Neural cell (in vitro differentiated cells): ENCODE measurements at regions not wholly inside any gene's neighbourhood (a gene's known extent, or its start where the extent isn't known, plus 50 kb on each side); places are given as distances from the start of the nearest gene placed in this dataset.

ENCODE experiments used
- H2AFZ ChIP-seq: fragments of 200-600, 300-800 bp; sonication (generic), shearing (Covaris generic); 2 replicates; pipeline ENCODE4 v1.6.0; 2014; ENCODE audit warnings: low read depth, mild to moderate bottlenecking, antibody characterized with exemption, low read length, moderate library complexity
- H3F3A ChIP-seq: fragments of 200-600 bp; shearing (Covaris generic); 2 replicates; pipeline ENCODE4 v1.6.1; 2016; ENCODE audit warnings: mild to moderate bottlenecking, moderate library complexity, mixed read lengths, antibody characterized with exemption, low read length; ENCODE audit not compliant: insufficient read depth, poor library complexity, severe bottlenecking
- H3K27ac ChIP-seq: fragments of 200-600, 300-800 bp; sonication (generic), shearing (Covaris generic); 2 replicates; pipeline ENCODE4 v1.5.1; 2014; ENCODE audit warnings: mild to moderate bottlenecking, low read length, moderate library complexity
- H3K27me3 ChIP-seq: fragments of 300-800, 200-600 bp; sonication (generic), shearing (Covaris generic); 2 replicates; pipeline ENCODE4 v1.6.0; 2014; ENCODE audit warnings: mild to moderate bottlenecking, low read depth, low read length, moderate library complexity; ENCODE audit not compliant: insufficient read depth
- H3K36me3 ChIP-seq: fragments of 300-800, 200-600 bp; sonication (generic), shearing (Covaris generic); 2 replicates; pipeline ENCODE4 v1.5.1; 2014; ENCODE audit warnings: mild to moderate bottlenecking, antibody characterized with exemption, low read length, moderate library complexity; ENCODE audit not compliant: insufficient read depth
- H3K4me2 ChIP-seq: fragments of 300-800, 200-600 bp; sonication (generic), shearing (Covaris generic); 2 replicates; pipeline ENCODE4 v1.6.0; 2014; ENCODE audit warnings: mild to moderate bottlenecking, low read length
- H3K4me3 ChIP-seq: fragments of 300-800, 200-600 bp; sonication (generic), shearing (Covaris generic); 2 replicates; pipeline ENCODE4 v1.5.1; 2014; ENCODE audit warnings: mild to moderate bottlenecking, low read length, moderate library complexity
- H3K79me2 ChIP-seq: fragments of 200-600 bp; shearing (Covaris generic); replicated peaks from 2 replicates; pipeline ENCODE4 v1.6.0; 2014; ENCODE audit warnings: mild to moderate bottlenecking, low read length, moderate library complexity; ENCODE audit not compliant: insufficient read depth
- H3K9ac ChIP-seq: fragments of 300-800, 200-600 bp; sonication (generic), shearing (Covaris generic); 2 replicates; pipeline ENCODE4 v1.6.1; 2016; ENCODE audit warnings: mild to moderate bottlenecking, low read length, mixed read lengths
- H3K9me2 ChIP-seq: fragments of 200-600 bp; shearing (Covaris generic); 2 replicates; pipeline ENCODE4 v1.6.1; 2016; ENCODE audit warnings: mild to moderate bottlenecking, low read length, mixed read lengths; ENCODE audit not compliant: insufficient read depth
- H3K9me3 ChIP-seq: fragments of 200-600, 300-800 bp; sonication (generic), shearing (Covaris generic); 2 replicates; pipeline ENCODE4 v1.6.1; 2016; ENCODE audit warnings: mild to moderate bottlenecking, mixed run types, low read length, moderate library complexity, mixed read lengths
- H4K20me1 ChIP-seq: fragments of 200-600 bp; shearing (Covaris generic); 2 replicates; pipeline ENCODE4 v1.6.1; 2016; ENCODE audit warnings: mild to moderate bottlenecking, mixed run types; ENCODE audit not compliant: insufficient read depth
- CTCF ChIP-seq: fragments of 450-650 bp; IDR thresholded peaks from 2 replicates; pipeline ENCODE4 v1.5.1; 2014; ENCODE audit warnings: antibody characterized with exemption, mild to moderate bottlenecking, moderate library complexity; ENCODE audit not compliant: poor library complexity, severe bottlenecking
- EP300 ChIP-seq: fragments of 450-650 bp; conservative IDR thresholded peaks from 2 replicates; pipeline ENCODE4 v1.6.1; 2014; ENCODE audit warnings: antibody characterized with exemption, mild to moderate bottlenecking, moderate library complexity; ENCODE audit not compliant: poor library complexity, severe bottlenecking
- EZH2 ChIP-seq: fragments of 200-600, 300-800 bp; shearing (Covaris generic), sonication (generic); IDR thresholded peaks from 2 replicates; pipeline ENCODE4 v1.6.1; 2014; ENCODE audit warnings: antibody characterized with exemption, low read length, borderline replicate concordance, mild to moderate bottlenecking; ENCODE audit not compliant: insufficient read depth, poor library complexity, severe bottlenecking
- MXI1 ChIP-seq: fragments of 450-650 bp; conservative IDR thresholded peaks from 2 replicates; pipeline ENCODE4 v1.6.1; 2014; ENCODE audit warnings: antibody characterized with exemption, mild to moderate bottlenecking; ENCODE audit not compliant: poor library complexity, severe bottlenecking
- POLR2AphosphoS5 ChIP-seq: IDR thresholded peaks from 2 replicates; pipeline ENCODE4 v1.6.1; 2012
- RAD21 ChIP-seq: fragments of 450-650 bp; conservative IDR thresholded peaks from 2 replicates; pipeline ENCODE4 v1.6.1; 2014; ENCODE audit warnings: antibody characterized with exemption, mild to moderate bottlenecking, moderate library complexity
- REST ChIP-seq: IDR thresholded peaks from 2 replicates; pipeline ENCODE4 v1.6.1; 2012; ENCODE audit warnings: borderline replicate concordance
- SMC3 ChIP-seq: fragments of 450-650 bp; conservative IDR thresholded peaks from 2 replicates; pipeline ENCODE4 v1.6.1; 2014; ENCODE audit warnings: antibody characterized with exemption, mild to moderate bottlenecking, moderate library complexity; ENCODE audit not compliant: poor library complexity
- TAF1 ChIP-seq: IDR thresholded peaks from 2 replicates; pipeline ENCODE4 v1.6.1; 2012; ENCODE audit warnings: low read depth

GRCh38 chr7:136324073-136324704 is 347.0 kb upstream of the MTPN start:
- Histone ChIP-seq H3K79me2 (no peaks in the 10 kb centered on the region), H3K9me3 (no peaks in the 10 kb centered on the region), H3K27me3 (no peaks in the 10 kb centered on the region), H3K27ac (no peak overlapping the region), H3K4me2 (no peak overlapping the region), H3K9me2 (no peaks in the 10 kb centered on the region), H4K20me1 (no peaks in the 10 kb centered on the region), H3K36me3 (no peaks in the 10 kb centered on the region), H3F3A (no peaks in the 10 kb centered on the region), H3K9ac (no peak overlapping the region), H2AFZ (no peak overlapping the region), H3K4me3 (no peak overlapping the region)
- no peak for TF ChIP-seq POLR2AphosphoS5
- no peak for TF ChIP-seq EP300
- TF ChIP-seq EZH2 = no peak
- no peak for TF ChIP-seq SMC3
- no peak for TF ChIP-seq REST
- TF ChIP-seq RAD21 = no peak
- no peak for TF ChIP-seq TAF1
- no peak for TF ChIP-seq CTCF
- no peak for TF ChIP-seq MXI1

- H3K9me3 ChIP-seq = no peaks in the 10 kb centered on the region
- no peak for TF ChIP-seq MXI1
- no peak for TF ChIP-seq TAF1
- no peak for TF ChIP-seq SMC3
- no peak for TF ChIP-seq POLR2AphosphoS5
- no peak for TF ChIP-seq EZH2
- TF ChIP-seq REST = no peak
- TF ChIP-seq RAD21 = no peak
- TF ChIP-seq EP300 = no peak
- no peak for TF ChIP-seq CTCF
- H3F3A ChIP-seq = no peaks in the 10 kb centered on the region
- no peak overlapping the region for H3K4me3 ChIP-seq
- no peaks in the 10 kb centered on the region for H3K36me3 ChIP-seq
- H3K79me2 ChIP-seq = no peaks in the 10 kb centered on the region
- H3K27me3 ChIP-seq = no peaks in the 10 kb centered on the region
- H4K20me1 ChIP-seq = no peaks in the 10 kb centered on the region
- no peak overlapping the region for H2AFZ ChIP-seq
- H3K9ac ChIP-seq = no peak overlapping the region
- no peaks in the 10 kb centered on the region for H3K9me2 ChIP-seq
- no peak overlapping the region for H3K4me2 ChIP-seq
- no peak overlapping the region for H3K27ac ChIP-seq
Observed at GRCh38 chr7:136312592-136312991, 335.4 kb upstream of the MTPN start.
